HCT116 (cell line): ENCODE measurements at regions not wholly inside any gene's neighbourhood (a gene's known extent, or its start where the extent isn't known, plus 50 kb on each side); places are given as distances from the start of the nearest gene placed in this dataset.

ENCODE experiments used
- ATAC-seq: fragments of 200-7000 bp; cut with Tn5 transposase; 2 replicates; pipeline ENCODE4 v1.9.1; 2020; ENCODE audit warnings: mild to moderate bottlenecking, moderate library complexity
- BruUV-seq: library from RNA; stranded (reverse); fragments of 400-500 nt; replicated peaks from 2 replicates; lab custom pipeline; 2021; lab: Mats Ljungman, UMichigan
- CTCF ChIA-PET: fragments of 300-600 bp; sonication (Branson Sonifier 250); formaldehyde crosslinking; loops from one replicate; lab custom pipeline; 2021; ENCODE audit warnings: antibody characterized with exemption; lab: Charles Lee
- POLR2A ChIA-PET: fragments of 300-600, 350-600 bp; sonication (Branson Sonifier 250); formaldehyde crosslinking; loops from one replicate; lab custom pipeline; 2021; ENCODE audit warnings: antibody characterized with exemption; lab: Charles Lee
- RAD21 ChIA-PET, 2 experiments: fragments of 300-600 bp; sonication (Branson Sonifier 250); formaldehyde crosslinking; loops; one replicate each; lab custom pipeline; 2023; ENCODE audit warnings: low total read pairs in 2 of 2; ENCODE audit not compliant: uncharacterized antibody in 2 of 2, unreplicated experiment in 2 of 2, low non-redundant PET in 1 of 2; lab: Charles Lee
- DNase-seq: peaks from one replicate; pipeline ENCODE4 v3.0.0-alpha.2; 2010; ENCODE audit warnings: low read depth, low spot score
- H2AFZ ChIP-seq: fragments of 200-600 bp; shearing (Covaris generic), sonication (generic); 2 replicates; pipeline ENCODE4 v1.6.1; 2017; ENCODE audit warnings: low read depth, mixed run types, mixed read lengths, antibody characterized with exemption, low read length; ENCODE audit not compliant: poor library complexity, severe bottlenecking
- H3K27ac ChIP-seq: 2 replicates; pipeline ENCODE4 v1.5.1; 2012; ENCODE audit warnings: low read depth, low read length
- H3K27me3 ChIP-seq: fragments of 200-600 bp; sonication (generic); 2 replicates; pipeline ENCODE4 v1.6.1; 2016; ENCODE audit warnings: mixed run types, low read length, mixed read lengths; ENCODE audit not compliant: insufficient read depth
- H3K36me3 ChIP-seq, 2 experiments: fragments of 200-500 bp in 1 of 2; fragments of 200-600 bp in 1 of 2; sonication (Bioruptor generic) in 1 of 2; sonication (generic) in 1 of 2; 2 replicates each; pipeline versions ENCODE4 v1.5.1 to v1.6.1; 2014 to 2016; ENCODE audit warnings: low read length in 2 of 2, inconsistent platforms in 1 of 2, mixed read lengths in 1 of 2, mixed run types in 1 of 2; ENCODE audit not compliant: insufficient read depth in 2 of 2, control insufficient read depth in 1 of 2
- H3K4me1 ChIP-seq, 2 experiments: fragments of 200-600 bp in 1 of 2; sonication (generic) in 1 of 2; 2 replicates each; pipeline versions ENCODE4 v1.5.1 to v1.6.1; 2012 to 2017; ENCODE audit warnings: low read length in 2 of 2, inconsistent platforms in 1 of 2, mild to moderate bottlenecking in 1 of 2, mixed read lengths in 1 of 2, mixed run types in 1 of 2, moderate library complexity in 1 of 2; ENCODE audit not compliant: insufficient read depth in 2 of 2, control insufficient read depth in 1 of 2
- H3K4me2 ChIP-seq: fragments of 200-600 bp; sonication (generic); 2 replicates; pipeline ENCODE4 v1.6.1; 2017; ENCODE audit warnings: mixed run types, low read length, mixed read lengths
- H3K4me3 ChIP-seq, 2 experiments: fragments of 200-600 bp in 1 of 2; sonication (generic) in 1 of 2; replicated peaks in 1 of 2; 2 replicates each; pipeline ENCODE4 v1.5.1; 2011 to 2016; ENCODE audit warnings: low read length in 2 of 2, control low read depth in 1 of 2, low read depth in 1 of 2, mild to moderate bottlenecking in 1 of 2, mixed read lengths in 1 of 2, mixed run types in 1 of 2
- H3K79me2 ChIP-seq: fragments of 200-600 bp; sonication (generic); 2 replicates; pipeline ENCODE4 v1.6.1; 2017; ENCODE audit warnings: mild to moderate bottlenecking, mixed run types, low read length, moderate library complexity, mixed read lengths; ENCODE audit not compliant: insufficient read depth
- H3K9ac ChIP-seq: fragments of 200-600 bp; sonication (generic); 2 replicates; pipeline ENCODE4 v1.6.1; 2016; ENCODE audit warnings: low read length, mixed read lengths
- H3K9me2 ChIP-seq: fragments of 200-600 bp; sonication (generic), shearing (Covaris generic); 2 replicates; pipeline ENCODE4 v1.6.1; 2017; ENCODE audit warnings: mixed run types, mild to moderate bottlenecking, moderate library complexity; ENCODE audit not compliant: insufficient read depth
- H3K9me3 ChIP-seq, 2 experiments: fragments of 200-500 bp in 1 of 2; fragments of 200-600 bp in 1 of 2; sonication (Bioruptor generic) in 1 of 2; sonication (generic) in 1 of 2; 2 replicates each; pipeline ENCODE4 v1.6.1; 2014 to 2017; ENCODE audit warnings: low read length in 2 of 2, mixed read lengths in 2 of 2, inconsistent platforms in 1 of 2, low read depth in 1 of 2, mild to moderate bottlenecking in 1 of 2, mixed run types in 1 of 2, moderate library complexity in 1 of 2; ENCODE audit not compliant: control insufficient read depth in 1 of 2, insufficient read depth in 1 of 2
- H4K20me1 ChIP-seq: fragments of 200-600 bp; sonication (generic), shearing (Covaris generic); 2 replicates; pipeline ENCODE4 v1.6.1; 2017; ENCODE audit warnings: mixed run types, mild to moderate bottlenecking, moderate library complexity; ENCODE audit not compliant: insufficient read depth
- CBX3 ChIP-seq: IDR thresholded peaks from 2 replicates; pipeline ENCODE4 v1.6.1; 2012; ENCODE audit warnings: low read depth
- CEBPB ChIP-seq: IDR thresholded peaks from 2 replicates; pipeline ENCODE4 v1.6.1; 2012; ENCODE audit warnings: low read depth
- EGR1 ChIP-seq: IDR thresholded peaks from 2 replicates; pipeline ENCODE4 v1.6.1; 2012; ENCODE audit warnings: low read depth
- ELF1 ChIP-seq: IDR thresholded peaks from 2 replicates; pipeline ENCODE4 v1.6.1; 2012; ENCODE audit warnings: low read depth, borderline replicate concordance
- EZH2 ChIP-seq: fragments of 200-600 bp; sonication (generic); IDR thresholded peaks from 2 replicates; pipeline ENCODE4 v1.6.1; 2017; ENCODE audit warnings: antibody characterized with exemption, mixed run types
- FOSL1 ChIP-seq: IDR thresholded peaks from 2 replicates; pipeline ENCODE4 v1.6.1; 2012; ENCODE audit warnings: low read depth
- POLR2AphosphoS5 ChIP-seq: IDR thresholded peaks from 2 replicates; pipeline ENCODE4 v1.6.1; 2011; ENCODE audit warnings: mild to moderate bottlenecking, low read depth, low read length, moderate library complexity
- RAD21 ChIP-seq: IDR thresholded peaks from 2 replicates; pipeline ENCODE4 v1.6.1; 2012; ENCODE audit warnings: low read depth, mild to moderate bottlenecking
- SIN3A ChIP-seq: IDR thresholded peaks from 2 replicates; pipeline ENCODE4 v1.6.1; 2012; ENCODE audit warnings: low read depth
- SP1 ChIP-seq: IDR thresholded peaks from 2 replicates; pipeline ENCODE4 v1.6.1; 2012; ENCODE audit warnings: low read depth
- SRF ChIP-seq: IDR thresholded peaks from 2 replicates; pipeline ENCODE4 v1.6.1; 2012; ENCODE audit warnings: low read depth
- TCF7L2 ChIP-seq: IDR thresholded peaks from 2 replicates; pipeline ENCODE4 v1.7.0; 2011; ENCODE audit warnings: borderline replicate concordance, inconsistent platforms; ENCODE audit not compliant: insufficient read depth, insufficient read length; ENCODE audit errors: extremely low read depth
- YY1 ChIP-seq: IDR thresholded peaks from 2 replicates; pipeline ENCODE4 v1.6.1; 2011; ENCODE audit warnings: low read length, low read depth, moderate library complexity, mild to moderate bottlenecking; ENCODE audit not compliant: insufficient replicate concordance; ENCODE audit errors: extremely low read depth
- ZNF274 ChIP-seq: fragments of 200-500 bp; sonication (Bioruptor generic); IDR thresholded peaks from 2 replicates; pipeline ENCODE4 v1.6.1; 2014; ENCODE audit warnings: mild to moderate bottlenecking, low read depth, low read length, inconsistent platforms
- intact Hi-C: fragments of 100-400 bp; cut with micrococcal nuclease; formaldehyde crosslinking; loops from 2 replicates; pipeline ENCODE4 v1.10.0; 2022
- TF ChIP-seq, protein P1 (sequence below): IDR thresholded peaks from 2 replicates; pipeline ENCODE4 v1.6.1; 2012; ENCODE audit warnings: low read depth
- TF ChIP-seq, protein P2 (sequence below): IDR thresholded peaks from 2 replicates; pipeline ENCODE4 v1.6.1; 2012
- TF ChIP-seq, protein P3 (sequence below): IDR thresholded peaks from 2 replicates; pipeline ENCODE4 v1.6.1; 2011; ENCODE audit warnings: mild to moderate bottlenecking, low read length, moderate library complexity; ENCODE audit not compliant: insufficient replicate concordance; ENCODE audit errors: extremely low read depth
- TF ChIP-seq, protein P4 (sequence below): IDR thresholded peaks from 2 replicates; pipeline ENCODE4 v1.6.1; 2012
- TF ChIP-seq, protein P5 (sequence below), 3 experiments: fragments of 200-600 bp in 1 of 3; sonication (generic) in 1 of 3; IDR thresholded peaks in 2 of 3; conservative IDR thresholded peaks in 1 of 3; 2 replicates each; pipeline ENCODE4 v1.5.1; 2012 to 2017; ENCODE audit warnings: low read depth in 2 of 3, low read length in 2 of 3, antibody characterized with exemption in 1 of 3, borderline replicate concordance in 1 of 3, control low read depth in 1 of 3, mild to moderate bottlenecking in 1 of 3, mixed read lengths in 1 of 3, mixed run types in 1 of 3, moderate library complexity in 1 of 3; ENCODE audit not compliant: insufficient read depth in 1 of 3

DNA sequence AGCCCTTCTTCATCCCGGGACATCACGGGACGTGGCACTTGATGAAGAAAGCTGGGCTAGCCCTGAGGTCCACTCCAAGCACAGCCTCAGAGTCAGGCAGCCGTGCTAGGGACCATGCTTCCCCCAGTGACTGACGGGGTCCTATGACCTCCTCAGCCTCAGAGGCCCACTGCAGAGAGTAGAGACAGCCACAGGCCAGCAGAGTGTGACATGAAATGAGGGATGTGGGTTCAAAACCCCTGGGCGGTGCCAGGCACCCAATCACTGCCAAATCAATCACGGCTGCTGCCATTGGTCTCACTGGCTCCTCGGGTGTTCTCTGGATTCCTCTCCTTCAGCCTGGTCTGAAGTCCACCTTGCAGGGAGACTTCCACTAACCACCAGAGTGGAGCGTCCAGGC is 197.7 kb upstream of the CDH4 start:
- no peak for ATAC-seq
- BruUV-seq, result no TSS peak
- POLR2A ChIA-PET, result no interaction called here

More for the DNA sequence above, 197.7 kb upstream of the CDH4 start:
- Histone ChIP-seq H3K27ac (no peak overlapping the region), H3K4me2 (no peak overlapping the region), H3K36me3 (no peaks in the 10 kb centered on the region), H3K27me3 (no peaks in the 10 kb centered on the region), H4K20me1 (no peaks in the 10 kb centered on the region), H3K4me1 (no peaks in the 10 kb centered on the region), H3K9me3 (peaks cover 3 to 41% of the 10 kb centered on the region in 2 experiments; a peak in 2 of 4 replicates), H3K9ac (no peak overlapping the region), H3K4me3 (no peak overlapping the region), H3K9me2 (no peaks in the 10 kb centered on the region), H2AFZ (no peak overlapping the region), H3K79me2 (no peaks in the 10 kb centered on the region)
- intact Hi-C loops, result no loop called here
- TF ChIP-seq, protein P1, sequence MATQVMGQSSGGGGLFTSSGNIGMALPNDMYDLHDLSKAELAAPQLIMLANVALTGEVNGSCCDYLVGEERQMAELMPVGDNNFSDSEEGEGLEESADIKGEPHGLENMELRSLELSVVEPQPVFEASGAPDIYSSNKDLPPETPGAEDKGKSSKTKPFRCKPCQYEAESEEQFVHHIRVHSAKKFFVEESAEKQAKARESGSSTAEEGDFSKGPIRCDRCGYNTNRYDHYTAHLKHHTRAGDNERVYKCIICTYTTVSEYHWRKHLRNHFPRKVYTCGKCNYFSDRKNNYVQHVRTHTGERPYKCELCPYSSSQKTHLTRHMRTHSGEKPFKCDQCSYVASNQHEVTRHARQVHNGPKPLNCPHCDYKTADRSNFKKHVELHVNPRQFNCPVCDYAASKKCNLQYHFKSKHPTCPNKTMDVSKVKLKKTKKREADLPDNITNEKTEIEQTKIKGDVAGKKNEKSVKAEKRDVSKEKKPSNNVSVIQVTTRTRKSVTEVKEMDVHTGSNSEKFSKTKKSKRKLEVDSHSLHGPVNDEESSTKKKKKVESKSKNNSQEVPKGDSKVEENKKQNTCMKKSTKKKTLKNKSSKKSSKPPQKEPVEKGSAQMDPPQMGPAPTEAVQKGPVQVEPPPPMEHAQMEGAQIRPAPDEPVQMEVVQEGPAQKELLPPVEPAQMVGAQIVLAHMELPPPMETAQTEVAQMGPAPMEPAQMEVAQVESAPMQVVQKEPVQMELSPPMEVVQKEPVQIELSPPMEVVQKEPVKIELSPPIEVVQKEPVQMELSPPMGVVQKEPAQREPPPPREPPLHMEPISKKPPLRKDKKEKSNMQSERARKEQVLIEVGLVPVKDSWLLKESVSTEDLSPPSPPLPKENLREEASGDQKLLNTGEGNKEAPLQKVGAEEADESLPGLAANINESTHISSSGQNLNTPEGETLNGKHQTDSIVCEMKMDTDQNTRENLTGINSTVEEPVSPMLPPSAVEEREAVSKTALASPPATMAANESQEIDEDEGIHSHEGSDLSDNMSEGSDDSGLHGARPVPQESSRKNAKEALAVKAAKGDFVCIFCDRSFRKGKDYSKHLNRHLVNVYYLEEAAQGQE, result no peak
- no peak for TF ChIP-seq POLR2AphosphoS5
- TF ChIP-seq SP1, result no peak
- TF ChIP-seq, protein P2, sequence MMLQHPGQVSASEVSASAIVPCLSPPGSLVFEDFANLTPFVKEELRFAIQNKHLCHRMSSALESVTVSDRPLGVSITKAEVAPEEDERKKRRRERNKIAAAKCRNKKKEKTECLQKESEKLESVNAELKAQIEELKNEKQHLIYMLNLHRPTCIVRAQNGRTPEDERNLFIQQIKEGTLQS, result no peak
- no peak for TF ChIP-seq ELF1
- no peak for TF ChIP-seq SIN3A
- TF ChIP-seq CBX3, result no peak
- TF ChIP-seq FOSL1, result no peak
- no peak for TF ChIP-seq SRF
- TF ChIP-seq YY1, result no peak
- no peak for TF ChIP-seq TCF7L2
- no peak for TF ChIP-seq EGR1
- TF ChIP-seq RAD21, result no peak
- TF ChIP-seq ZNF274, result no peak
- TF ChIP-seq CEBPB, result no peak
- TF ChIP-seq, protein P3, sequence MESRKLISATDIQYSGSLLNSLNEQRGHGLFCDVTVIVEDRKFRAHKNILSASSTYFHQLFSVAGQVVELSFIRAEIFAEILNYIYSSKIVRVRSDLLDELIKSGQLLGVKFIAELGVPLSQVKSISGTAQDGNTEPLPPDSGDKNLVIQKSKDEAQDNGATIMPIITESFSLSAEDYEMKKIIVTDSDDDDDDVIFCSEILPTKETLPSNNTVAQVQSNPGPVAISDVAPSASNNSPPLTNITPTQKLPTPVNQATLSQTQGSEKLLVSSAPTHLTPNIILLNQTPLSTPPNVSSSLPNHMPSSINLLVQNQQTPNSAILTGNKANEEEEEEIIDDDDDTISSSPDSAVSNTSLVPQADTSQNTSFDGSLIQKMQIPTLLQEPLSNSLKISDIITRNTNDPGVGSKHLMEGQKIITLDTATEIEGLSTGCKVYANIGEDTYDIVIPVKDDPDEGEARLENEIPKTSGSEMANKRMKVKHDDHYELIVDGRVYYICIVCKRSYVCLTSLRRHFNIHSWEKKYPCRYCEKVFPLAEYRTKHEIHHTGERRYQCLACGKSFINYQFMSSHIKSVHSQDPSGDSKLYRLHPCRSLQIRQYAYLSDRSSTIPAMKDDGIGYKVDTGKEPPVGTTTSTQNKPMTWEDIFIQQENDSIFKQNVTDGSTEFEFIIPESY, result no peak
- TF ChIP-seq, protein P4, sequence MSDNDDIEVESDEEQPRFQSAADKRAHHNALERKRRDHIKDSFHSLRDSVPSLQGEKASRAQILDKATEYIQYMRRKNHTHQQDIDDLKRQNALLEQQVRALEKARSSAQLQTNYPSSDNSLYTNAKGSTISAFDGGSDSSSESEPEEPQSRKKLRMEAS, result no peak
- no peak for TF ChIP-seq EZH2
- TF ChIP-seq, protein P5, sequence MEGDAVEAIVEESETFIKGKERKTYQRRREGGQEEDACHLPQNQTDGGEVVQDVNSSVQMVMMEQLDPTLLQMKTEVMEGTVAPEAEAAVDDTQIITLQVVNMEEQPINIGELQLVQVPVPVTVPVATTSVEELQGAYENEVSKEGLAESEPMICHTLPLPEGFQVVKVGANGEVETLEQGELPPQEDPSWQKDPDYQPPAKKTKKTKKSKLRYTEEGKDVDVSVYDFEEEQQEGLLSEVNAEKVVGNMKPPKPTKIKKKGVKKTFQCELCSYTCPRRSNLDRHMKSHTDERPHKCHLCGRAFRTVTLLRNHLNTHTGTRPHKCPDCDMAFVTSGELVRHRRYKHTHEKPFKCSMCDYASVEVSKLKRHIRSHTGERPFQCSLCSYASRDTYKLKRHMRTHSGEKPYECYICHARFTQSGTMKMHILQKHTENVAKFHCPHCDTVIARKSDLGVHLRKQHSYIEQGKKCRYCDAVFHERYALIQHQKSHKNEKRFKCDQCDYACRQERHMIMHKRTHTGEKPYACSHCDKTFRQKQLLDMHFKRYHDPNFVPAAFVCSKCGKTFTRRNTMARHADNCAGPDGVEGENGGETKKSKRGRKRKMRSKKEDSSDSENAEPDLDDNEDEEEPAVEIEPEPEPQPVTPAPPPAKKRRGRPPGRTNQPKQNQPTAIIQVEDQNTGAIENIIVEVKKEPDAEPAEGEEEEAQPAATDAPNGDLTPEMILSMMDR (IDR thresholded peaks at IDR 0.05 in 2 of 3, conservative IDR thresholded peaks at IDR 0.05 in 1 of 3; ENCODE audit: borderline replicate concordance in 1 of 3, insufficient read depth in 1 of 3, low read depth in 2 of 3, low read length in 2 of 3), result no peak
- ChIA-PET CTCF (no interaction called here), RAD21 (no interaction called here)
- no peak for DNase-seq
